ENCODE measurements at regions not wholly inside any gene's neighbourhood (a gene's known extent, or its start where the extent isn't known, plus 50 kb on each side); places are given as distances from the start of the nearest gene placed in this dataset.

DNA sequence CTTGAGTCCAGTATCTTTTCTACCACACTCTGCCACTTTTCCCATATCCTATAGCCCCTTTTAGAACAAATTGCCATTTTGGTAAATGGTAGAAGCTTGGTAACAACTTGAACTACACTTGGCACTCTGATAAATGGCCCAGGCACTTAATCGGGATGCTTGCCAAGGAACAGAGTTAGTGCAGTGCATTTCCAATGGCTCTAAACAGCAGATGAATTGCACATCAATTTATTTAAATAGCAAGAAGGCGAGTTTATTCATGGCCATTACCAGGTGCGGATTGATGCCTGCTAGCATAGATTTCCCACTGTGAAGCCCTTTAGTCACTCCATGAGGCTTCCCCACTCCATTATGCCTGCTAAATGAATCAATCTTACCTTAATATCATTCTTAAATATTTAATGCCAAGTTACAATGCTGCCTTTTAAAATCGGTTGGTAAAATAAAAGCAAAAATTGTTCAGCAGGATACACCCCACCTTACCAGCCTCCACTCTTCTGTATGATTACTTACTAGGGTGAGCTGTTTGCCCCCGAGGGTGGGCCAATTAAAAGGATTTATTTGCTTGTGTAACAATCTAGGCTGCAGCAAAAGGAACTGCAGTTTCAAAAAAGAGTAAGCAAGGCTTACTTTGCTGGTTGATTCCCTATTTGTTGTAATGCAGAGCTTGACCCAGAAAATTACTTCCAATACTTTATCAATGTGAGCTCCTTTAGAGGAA, 136.0 kb upstream of the ARHGAP42 start:
- TF ChIP-seq, protein P1, sequence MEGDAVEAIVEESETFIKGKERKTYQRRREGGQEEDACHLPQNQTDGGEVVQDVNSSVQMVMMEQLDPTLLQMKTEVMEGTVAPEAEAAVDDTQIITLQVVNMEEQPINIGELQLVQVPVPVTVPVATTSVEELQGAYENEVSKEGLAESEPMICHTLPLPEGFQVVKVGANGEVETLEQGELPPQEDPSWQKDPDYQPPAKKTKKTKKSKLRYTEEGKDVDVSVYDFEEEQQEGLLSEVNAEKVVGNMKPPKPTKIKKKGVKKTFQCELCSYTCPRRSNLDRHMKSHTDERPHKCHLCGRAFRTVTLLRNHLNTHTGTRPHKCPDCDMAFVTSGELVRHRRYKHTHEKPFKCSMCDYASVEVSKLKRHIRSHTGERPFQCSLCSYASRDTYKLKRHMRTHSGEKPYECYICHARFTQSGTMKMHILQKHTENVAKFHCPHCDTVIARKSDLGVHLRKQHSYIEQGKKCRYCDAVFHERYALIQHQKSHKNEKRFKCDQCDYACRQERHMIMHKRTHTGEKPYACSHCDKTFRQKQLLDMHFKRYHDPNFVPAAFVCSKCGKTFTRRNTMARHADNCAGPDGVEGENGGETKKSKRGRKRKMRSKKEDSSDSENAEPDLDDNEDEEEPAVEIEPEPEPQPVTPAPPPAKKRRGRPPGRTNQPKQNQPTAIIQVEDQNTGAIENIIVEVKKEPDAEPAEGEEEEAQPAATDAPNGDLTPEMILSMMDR (IDR thresholded peaks at IDR 0.05) = no peak
- ATAC-seq (no peak), DNase-seq (no peak)
- Histone ChIP-seq H3K36me3 (ENCODE audit: low read depth) (no peaks in the 10 kb centered on the region), H3K4me3 (no peak overlapping the region), H3K4me1 (ENCODE audit: low read depth) (peaks cover 3% of the 10 kb centered on the region), H3K9me3 (no peaks in the 10 kb centered on the region)
- intact Hi-C loops (cut with DNase I, micrococcal nuclease) = no loop called here

DNA sequence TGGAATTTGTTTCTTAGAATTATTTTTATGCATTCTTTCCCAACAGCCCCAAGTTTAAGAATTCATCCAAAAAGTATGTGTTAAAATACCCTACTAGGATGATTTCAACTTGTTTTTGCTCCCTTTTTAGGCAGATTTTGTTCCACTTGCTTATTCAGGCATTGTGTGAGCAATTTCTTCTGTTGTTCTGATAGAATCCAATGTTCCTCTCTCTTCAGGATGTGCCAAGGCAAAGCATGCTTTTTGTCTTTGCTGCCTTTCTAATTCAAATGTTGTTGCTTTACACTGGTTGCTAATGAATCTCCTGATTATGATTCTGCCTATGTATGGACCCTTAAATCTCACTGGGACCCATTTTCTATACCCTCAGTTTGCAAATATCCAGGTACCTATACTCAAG, 131.2 kb upstream of the ARHGAP42 start:
- peaks cover 3% of the 10 kb centered on the region for H3K4me1 ChIP-seq (ENCODE audit: low read depth)
- no peak overlapping the region for H3K4me3 ChIP-seq
- ATAC-seq (no peak), DNase-seq (no peak)
- no peaks in the 10 kb centered on the region for H3K9me3 ChIP-seq
- TF ChIP-seq, protein P1 (IDR thresholded peaks at IDR 0.05) = no peak
- intact Hi-C loops (cut with DNase I, micrococcal nuclease) = no loop called here
- H3K36me3 ChIP-seq (ENCODE audit: low read depth) = no peaks in the 10 kb centered on the region

DNA sequence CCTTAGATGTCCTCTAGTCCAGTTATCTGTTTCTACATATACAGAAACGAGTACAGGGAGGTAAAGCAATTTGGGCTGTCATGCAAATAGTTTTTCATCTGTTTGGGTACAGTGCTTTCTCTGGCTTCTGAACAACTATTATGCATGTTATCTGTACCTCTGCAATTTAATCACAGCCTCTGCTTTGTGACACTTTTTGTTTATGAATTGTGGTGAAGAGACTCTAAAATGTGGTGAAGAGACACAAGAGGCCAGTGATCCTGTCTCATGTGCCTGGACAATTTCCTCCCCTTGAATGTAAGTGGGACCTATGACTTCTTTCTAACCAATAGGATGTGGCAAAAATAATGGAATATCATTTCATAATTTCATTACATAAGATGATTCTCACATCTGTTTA, 130.3 kb upstream of the ARHGAP42 start:
- DNase-seq = no peak
- no peaks in the 10 kb centered on the region for H3K9me3 ChIP-seq
- intact Hi-C loops (cut with DNase I, micrococcal nuclease) = no loop called here
- H3K4me3 ChIP-seq = no peak overlapping the region
- TF ChIP-seq, protein P1 (IDR thresholded peaks at IDR 0.05) = no peak
- H3K36me3 ChIP-seq (ENCODE audit: low read depth) = no peaks in the 10 kb centered on the region
- peaks cover 3% of the 10 kb centered on the region for H3K4me1 ChIP-seq (ENCODE audit: low read depth)
- ATAC-seq = no peak

DNA sequence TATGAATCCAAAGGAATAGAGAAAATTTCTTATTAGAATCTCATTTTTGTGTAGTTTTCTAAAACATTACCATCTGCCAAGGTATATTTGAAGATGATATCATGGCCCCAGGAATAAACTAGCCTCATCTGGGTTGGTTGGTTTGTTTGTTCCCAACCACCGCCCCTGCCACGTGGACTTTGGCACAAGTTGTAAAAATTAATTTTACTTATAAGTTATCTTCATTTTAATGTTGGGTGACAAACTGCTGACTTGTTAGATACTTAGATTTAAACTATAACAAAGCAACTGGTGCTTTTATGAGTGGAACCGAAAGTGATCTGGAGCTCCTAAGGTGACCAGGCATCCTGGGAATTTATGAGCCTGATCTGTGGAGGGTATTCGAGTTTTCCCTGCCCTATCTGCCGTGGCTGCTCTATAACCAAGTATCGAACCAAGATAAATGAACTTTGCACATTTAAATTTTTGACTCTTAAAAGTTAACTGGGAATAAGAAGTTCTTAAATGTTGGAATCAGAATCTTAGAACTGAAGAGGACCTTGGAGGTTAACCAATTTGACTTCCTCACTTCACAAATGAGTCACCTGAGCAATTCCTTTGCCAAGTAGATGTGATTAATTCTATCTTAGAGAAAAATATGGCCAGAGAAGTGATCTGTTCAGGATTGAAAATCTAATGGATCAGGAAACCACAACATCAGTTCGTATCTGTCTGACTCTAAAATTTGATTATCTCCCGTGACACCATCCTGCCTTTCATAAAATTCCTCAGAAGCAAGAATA, 129.1 kb upstream of the ARHGAP42 start:
- H3K4me1 ChIP-seq (ENCODE audit: low read depth) = peaks cover 3% of the 10 kb centered on the region
- H3K4me3 ChIP-seq = no peak overlapping the region
- peak in 1 of 3 donors; percentile 23 for DNase-seq
- H3K9me3 ChIP-seq = no peaks in the 10 kb centered on the region
- TF ChIP-seq, protein P1 (IDR thresholded peaks at IDR 0.05) = no peak
- ATAC-seq = no peak
- H3K36me3 ChIP-seq (ENCODE audit: low read depth) = no peaks in the 10 kb centered on the region
- intact Hi-C loops (cut with DNase I, micrococcal nuclease) = no loop called here

DNA sequence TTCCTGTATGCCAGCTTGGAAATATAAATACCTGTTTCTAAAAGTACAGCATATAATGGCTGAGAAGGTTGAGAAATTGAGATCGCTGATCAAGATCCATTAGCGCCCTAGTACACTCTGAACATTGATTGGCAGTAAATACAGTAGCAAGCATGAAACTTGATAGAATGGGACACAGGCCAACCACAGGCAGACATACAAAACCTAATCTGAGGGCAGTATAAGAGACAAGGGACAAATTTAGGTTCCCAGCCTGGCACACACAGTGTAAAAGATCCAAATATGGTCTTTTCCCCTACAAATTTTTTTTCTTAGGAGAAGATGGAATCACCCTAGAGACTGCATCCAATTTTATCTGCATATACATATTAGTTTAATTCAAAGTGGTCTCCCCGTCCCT, 126.5 kb upstream of the ARHGAP42 start:
- intact Hi-C loops (cut with DNase I, micrococcal nuclease) = no loop called here
- TF ChIP-seq, protein P1 (IDR thresholded peaks at IDR 0.05) = no peak
- Histone ChIP-seq H3K4me1 (ENCODE audit: low read depth) (peaks cover 3% of the 10 kb centered on the region), H3K4me3 (no peak overlapping the region), H3K9me3 (no peaks in the 10 kb centered on the region), H3K36me3 (ENCODE audit: low read depth) (no peaks in the 10 kb centered on the region)
- DNase-seq = no peak
- ATAC-seq = no peak
